Muscle of arm (tissue), 1 donor: ENCODE measurements at regions not wholly inside any gene's neighbourhood (a gene's known extent, or its start where the extent isn't known, plus 50 kb on each side); places are given as distances from the start of the nearest gene placed in this dataset.

ENCODE experiments used
- DNase-seq: peaks from one replicate; pipeline ENCODE4 v3.0.0-alpha.2; 2013

DNA sequence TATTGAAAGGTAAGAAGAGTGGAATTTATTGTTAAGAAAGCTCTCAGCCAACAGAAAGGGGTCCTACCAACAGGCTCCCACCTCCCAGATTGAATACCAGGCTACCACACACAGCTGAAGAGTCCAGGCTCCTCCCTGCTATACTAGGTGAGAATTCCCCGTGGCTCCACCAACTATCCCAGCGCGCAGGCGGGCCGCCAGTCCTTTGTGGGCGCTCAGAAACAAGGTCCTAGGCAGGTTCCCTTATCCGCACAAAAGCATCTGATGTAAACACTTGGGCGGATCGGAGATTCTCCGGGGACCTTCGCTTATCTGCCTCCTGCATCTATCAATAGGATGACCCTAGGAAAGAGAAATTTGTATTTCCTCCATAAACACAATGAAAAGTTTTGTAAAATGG lies 423.9 kb upstream of the ADGRL4 start:
- DNase-seq = no peak

- DNase-seq = no peak
Measured at GRCh38 chr1:79422726-79423125, 416.2 kb upstream of the ADGRL4 start.

DNA sequence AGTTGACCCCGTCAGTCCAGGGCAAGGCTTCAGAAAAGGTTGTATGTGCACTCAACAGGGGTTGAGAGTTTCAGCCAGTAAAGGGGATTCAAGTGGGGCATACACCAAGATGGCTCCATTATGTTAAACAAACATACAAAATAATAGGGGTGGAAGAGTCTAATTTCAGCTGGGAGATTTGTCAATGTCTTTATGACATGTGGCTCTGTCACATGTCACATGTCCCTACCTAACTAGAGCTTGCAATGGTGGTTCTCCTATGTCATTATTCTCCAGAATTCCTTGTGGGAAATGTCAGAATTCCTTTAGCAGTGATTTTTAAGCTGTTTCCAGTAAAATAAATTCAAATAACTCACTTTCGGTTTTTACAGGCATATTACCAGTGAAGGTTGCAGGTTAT lies 392.0 kb upstream of the ADGRL4 start:
- no peak for DNase-seq

GRCh38 chr1:79396901-79397300 lies 390.4 kb upstream of the ADGRL4 start:
- no peak for DNase-seq

GRCh38 chr1:79388694-79389361 lies 382.3 kb upstream of the ADGRL4 start:
- no peak for DNase-seq

GRCh38 chr1:79386730-79387129 lies 380.2 kb upstream of the ADGRL4 start:
- DNase-seq = no peak

GRCh38 chr1:79380078-79380477 lies 373.5 kb upstream of the ADGRL4 start:
- no peak for DNase-seq

GRCh38 chr1:79376106-79376505 lies 369.6 kb upstream of the ADGRL4 start:
- DNase-seq = no peak

DNA sequence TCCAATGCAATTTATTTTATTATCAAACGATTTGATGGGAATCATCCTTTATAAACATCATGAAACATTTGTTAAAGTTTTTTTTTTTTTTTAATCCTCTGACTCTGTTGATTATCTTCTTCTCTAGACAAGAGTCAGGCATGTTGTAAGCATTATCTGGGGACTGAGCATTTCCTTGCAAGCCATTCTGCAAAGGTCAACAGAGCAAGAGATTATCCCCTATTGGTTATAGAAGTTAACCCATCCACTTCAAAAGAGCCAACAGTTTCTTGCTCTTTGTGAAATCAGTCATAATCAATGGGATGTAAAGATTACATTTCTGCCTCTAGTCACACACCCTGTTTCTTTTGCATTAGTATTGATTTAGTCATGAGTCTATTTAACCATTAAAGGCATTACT lies 368.8 kb upstream of the ADGRL4 start:
- no peak for DNase-seq

GRCh38 chr1:79374397-79374796 lies 367.9 kb upstream of the ADGRL4 start:
- no peak for DNase-seq

- peak; percentile 29 for DNase-seq
Measured at GRCh38 chr1:79373481-79374125, 367.1 kb upstream of the ADGRL4 start.

DNA sequence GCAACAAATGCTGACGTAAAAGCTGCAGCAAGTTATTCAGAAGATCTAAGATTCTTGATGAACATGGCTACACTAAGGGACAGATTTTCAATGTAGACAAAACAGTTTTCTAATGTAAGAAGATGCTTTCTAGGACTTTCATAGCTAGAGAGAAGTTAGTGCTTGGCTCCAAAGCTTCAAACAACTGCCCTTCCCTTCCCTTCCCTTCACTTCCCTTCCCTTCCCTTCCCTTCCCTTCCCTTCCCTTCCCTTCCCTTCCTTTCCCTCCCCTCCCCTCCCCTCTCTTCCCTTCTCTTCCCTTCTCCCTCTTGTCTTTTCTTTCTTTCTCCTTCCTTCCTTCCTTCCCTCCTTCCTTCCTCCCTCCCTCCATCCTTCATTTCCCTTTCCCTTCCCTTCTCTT lies 365.3 kb upstream of the ADGRL4 start:
- DNase-seq = no peak

GRCh38 chr1:79369091-79369490 lies 362.6 kb upstream of the ADGRL4 start:
- DNase-seq = no peak

GRCh38 chr1:79364896-79365295 lies 358.4 kb upstream of the ADGRL4 start:
- DNase-seq = no peak

- DNase-seq = no peak
Measured at GRCh38 chr1:79363430-79363829, 356.9 kb upstream of the ADGRL4 start.

DNA sequence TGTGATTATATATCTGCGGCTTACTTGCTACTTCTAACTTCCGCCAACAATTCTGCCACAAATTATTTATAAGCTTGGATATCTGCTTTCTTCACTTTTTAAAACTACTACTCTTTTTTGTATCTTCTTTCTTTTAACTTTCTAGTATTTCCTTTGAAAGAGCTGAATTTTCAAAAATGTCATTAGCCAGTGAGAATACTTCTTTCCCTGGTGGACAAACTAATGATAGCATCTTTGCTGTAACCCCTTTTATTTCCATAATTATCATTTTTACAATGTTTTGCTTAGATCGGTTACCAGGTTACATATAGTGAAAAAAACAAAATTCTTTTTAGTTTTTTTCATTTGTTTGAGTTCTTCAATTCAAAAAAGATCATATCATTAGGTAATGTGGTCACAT lies 355.9 kb upstream of the ADGRL4 start:
- DNase-seq = no peak

GRCh38 chr1:79355090-79355489 lies 348.6 kb upstream of the ADGRL4 start:
- no peak for DNase-seq

DNA sequence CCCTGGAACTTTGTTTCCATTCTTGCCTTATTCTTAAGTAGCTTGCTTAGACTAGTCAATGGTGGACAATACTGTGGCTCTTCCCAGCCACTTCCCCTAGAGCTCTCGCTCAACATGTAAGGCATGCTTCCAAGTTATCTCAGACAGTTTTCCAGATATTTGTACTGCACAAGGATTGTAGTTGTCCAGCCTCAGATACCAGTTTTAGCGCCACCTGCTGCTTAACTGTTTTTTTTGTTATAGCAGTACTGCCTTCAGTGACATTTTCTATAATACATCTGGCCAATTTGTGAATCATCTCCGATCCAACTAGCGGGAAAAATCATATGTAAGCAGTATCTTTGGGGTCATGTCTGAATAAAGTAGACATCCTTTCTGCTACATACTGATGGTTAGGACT lies 346.7 kb upstream of the ADGRL4 start:
- peak; percentile 7 for DNase-seq

- no peak for DNase-seq
Measured at GRCh38 chr1:79326875-79327274, 320.3 kb upstream of the ADGRL4 start.

DNA sequence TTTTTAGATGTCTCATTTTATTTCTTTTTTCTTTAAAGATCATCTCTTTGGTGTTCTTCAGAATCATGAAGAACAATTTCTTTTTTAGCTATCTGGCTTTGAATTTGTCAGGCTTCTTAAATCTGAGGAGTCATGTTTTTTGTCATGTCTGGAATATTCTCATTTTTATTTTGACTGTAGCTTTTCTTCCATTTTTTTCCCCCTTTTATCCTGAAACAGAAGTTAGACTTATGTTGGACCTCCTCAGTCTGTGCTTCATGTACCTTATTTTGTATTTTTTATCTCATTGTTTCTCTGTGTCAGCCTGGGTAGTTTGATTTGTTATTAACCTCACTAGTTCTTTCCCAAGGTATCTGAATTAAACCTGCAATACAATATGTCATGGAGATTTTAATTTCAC lies 319.2 kb upstream of the ADGRL4 start:
- no peak for DNase-seq

GRCh38 chr1:79325126-79325525 lies 318.6 kb upstream of the ADGRL4 start:
- no peak for DNase-seq

DNA sequence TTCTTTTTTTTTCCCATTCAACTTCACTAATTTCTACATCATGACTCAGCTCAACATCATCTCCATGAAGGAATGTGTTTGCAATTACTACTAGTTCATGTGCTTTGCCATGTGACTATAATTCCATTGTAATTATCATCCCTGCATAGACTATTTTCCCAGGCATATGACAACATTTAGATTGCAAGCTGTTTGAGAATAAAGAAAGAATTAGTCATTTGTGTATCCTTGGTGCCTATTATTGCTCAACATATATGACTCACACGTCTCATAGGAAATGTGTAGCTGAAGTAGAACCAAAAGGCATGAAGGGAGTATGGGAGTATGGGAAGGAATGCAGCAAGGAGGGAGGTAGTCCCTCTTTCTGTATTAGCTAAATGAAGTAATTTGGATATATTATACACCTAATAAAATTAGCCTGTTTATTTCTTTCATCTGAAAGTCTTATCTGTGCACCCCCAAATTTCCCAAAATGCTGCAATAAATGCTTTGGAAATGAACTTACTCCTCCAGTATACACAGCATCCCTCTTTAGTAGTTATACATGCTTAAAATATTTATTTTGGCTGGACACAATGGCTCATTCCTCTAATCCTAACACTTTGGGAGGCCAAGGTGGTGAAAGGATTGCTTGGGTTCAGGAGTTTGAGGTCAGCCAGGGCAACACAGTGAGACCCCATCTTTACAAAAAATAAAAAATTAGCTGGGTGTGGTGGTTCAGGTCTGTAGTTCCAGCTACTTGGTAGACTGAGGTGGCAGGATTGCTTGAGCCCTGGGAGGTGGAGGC lies 316.9 kb upstream of the ADGRL4 start:
- no peak for DNase-seq

DNA sequence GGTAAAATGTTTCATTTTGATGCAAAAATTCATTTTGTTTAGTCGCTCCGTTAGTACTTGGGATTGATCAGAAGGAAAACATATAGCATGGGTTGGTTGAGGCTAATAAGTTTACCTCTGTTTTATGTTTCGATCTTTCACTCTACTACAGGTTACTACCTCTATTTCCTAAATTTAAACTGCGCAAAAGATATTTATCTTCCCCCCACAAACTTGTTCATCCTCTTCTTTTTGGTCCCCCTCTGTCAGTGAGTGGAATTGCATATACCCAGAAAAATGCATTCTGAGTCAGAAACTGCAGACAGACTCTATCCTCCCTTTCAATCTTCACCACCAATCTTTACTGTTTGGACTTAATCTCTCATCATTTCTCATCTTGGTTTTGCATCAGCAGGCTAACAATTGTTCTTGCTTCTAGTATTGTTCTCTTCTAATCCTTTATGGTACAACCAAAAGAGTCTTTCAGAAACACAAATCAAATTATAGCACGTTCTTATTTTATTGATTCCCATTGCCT lies 316.0 kb upstream of the ADGRL4 start:
- no peak for DNase-seq
